ENCODE measurements at regions not wholly inside any gene's neighbourhood (a gene's known extent, or its start where the extent isn't known, plus 50 kb on each side); places are given as distances from the start of the nearest gene placed in this dataset.

- H3K4me3 ChIP-seq (ENCODE audit: low read depth in 1 of 2, low read length in 2 of 2): no peak overlapping the region
- no peak for ATAC-seq (ENCODE audit: insufficient read depth, low read depth)
- no peaks in the 10 kb centered on the region for H3K36me3 ChIP-seq (ENCODE audit: insufficient read depth, low read length)
- no peak overlapping the region for H3K27ac ChIP-seq (ENCODE audit: low read length)
- no peaks in the 10 kb centered on the region for H3K4me1 ChIP-seq (ENCODE audit: insufficient read depth, low read length)
- DNase-seq: no peak
- no peak overlapping the region for H3K9ac ChIP-seq (ENCODE audit: low read depth, low read length)
- H3K4me2 ChIP-seq (ENCODE audit: insufficient read depth, low read length): no peak overlapping the region
- H2AFZ ChIP-seq (ENCODE audit: low read depth, low read length): no peak overlapping the region
- no peaks in the 10 kb centered on the region for H3K79me2 ChIP-seq (ENCODE audit: insufficient read depth, low read length)
- H3K27me3 ChIP-seq (ENCODE audit: insufficient read depth, low read length, poor library complexity): no peaks in the 10 kb centered on the region
- TF ChIP-seq, protein P1, sequence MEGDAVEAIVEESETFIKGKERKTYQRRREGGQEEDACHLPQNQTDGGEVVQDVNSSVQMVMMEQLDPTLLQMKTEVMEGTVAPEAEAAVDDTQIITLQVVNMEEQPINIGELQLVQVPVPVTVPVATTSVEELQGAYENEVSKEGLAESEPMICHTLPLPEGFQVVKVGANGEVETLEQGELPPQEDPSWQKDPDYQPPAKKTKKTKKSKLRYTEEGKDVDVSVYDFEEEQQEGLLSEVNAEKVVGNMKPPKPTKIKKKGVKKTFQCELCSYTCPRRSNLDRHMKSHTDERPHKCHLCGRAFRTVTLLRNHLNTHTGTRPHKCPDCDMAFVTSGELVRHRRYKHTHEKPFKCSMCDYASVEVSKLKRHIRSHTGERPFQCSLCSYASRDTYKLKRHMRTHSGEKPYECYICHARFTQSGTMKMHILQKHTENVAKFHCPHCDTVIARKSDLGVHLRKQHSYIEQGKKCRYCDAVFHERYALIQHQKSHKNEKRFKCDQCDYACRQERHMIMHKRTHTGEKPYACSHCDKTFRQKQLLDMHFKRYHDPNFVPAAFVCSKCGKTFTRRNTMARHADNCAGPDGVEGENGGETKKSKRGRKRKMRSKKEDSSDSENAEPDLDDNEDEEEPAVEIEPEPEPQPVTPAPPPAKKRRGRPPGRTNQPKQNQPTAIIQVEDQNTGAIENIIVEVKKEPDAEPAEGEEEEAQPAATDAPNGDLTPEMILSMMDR (IDR thresholded peaks at IDR 0.05; ENCODE audit: borderline replicate concordance, extremely low read depth, low read length, poor library complexity, severe bottlenecking): no peak
- no peak for TF ChIP-seq EZH2 (IDR thresholded peaks at IDR 0.05; ENCODE audit: borderline replicate concordance, low read depth, low read length, severe bottlenecking)
- no peaks in the 10 kb centered on the region for H4K20me1 ChIP-seq (ENCODE audit: insufficient read depth, low read length)
- no peaks in the 10 kb centered on the region for H3K9me3 ChIP-seq (ENCODE audit: insufficient read depth, low read length, severe bottlenecking)
These were observed 602.0 kb downstream of the TBL1XR1 start for GRCh38 chr3:176595307-176595706.

- no peaks in the 10 kb centered on the region for H4K20me1 ChIP-seq (ENCODE audit: insufficient read depth, low read length)
These were observed 606.6 kb downstream of the TBL1XR1 start for GRCh38 chr3:176590722-176591121.

GRCh38 chr3:176587089-176587488 lies 610.2 kb downstream of the TBL1XR1 start:
- ATAC-seq (ENCODE audit: insufficient read depth, low read depth) (no peak), DNase-seq (no peak)
- Histone ChIP-seq H3K36me3 (ENCODE audit: insufficient read depth, low read length) (no peaks in the 10 kb centered on the region), H3K79me2 (ENCODE audit: insufficient read depth, low read length) (no peaks in the 10 kb centered on the region), H3K9ac (ENCODE audit: low read depth, low read length) (no peak overlapping the region), H4K20me1 (ENCODE audit: insufficient read depth, low read length) (no peaks in the 10 kb centered on the region), H3K4me3 (ENCODE audit: low read depth in 1 of 2, low read length in 2 of 2) (no peak overlapping the region), H3K4me1 (ENCODE audit: insufficient read depth, low read length) (no peaks in the 10 kb centered on the region), H3K4me2 (ENCODE audit: insufficient read depth, low read length) (no peak overlapping the region), H3K27ac (ENCODE audit: low read length) (no peak overlapping the region), H2AFZ (ENCODE audit: low read depth, low read length) (no peak overlapping the region), H3K9me3 (ENCODE audit: insufficient read depth, low read length, severe bottlenecking) (no peaks in the 10 kb centered on the region), H3K27me3 (ENCODE audit: insufficient read depth, low read length, poor library complexity) (no peaks in the 10 kb centered on the region)
- TF ChIP-seq, protein P1 (IDR thresholded peaks at IDR 0.05; ENCODE audit: borderline replicate concordance, extremely low read depth, low read length, poor library complexity, severe bottlenecking): no peak
- TF ChIP-seq EZH2 (IDR thresholded peaks at IDR 0.05; ENCODE audit: borderline replicate concordance, low read depth, low read length, severe bottlenecking): no peak

More at GRCh38 chr3:176590722-176591121, 606.6 kb downstream of the TBL1XR1 start:
- TF ChIP-seq EZH2 (IDR thresholded peaks at IDR 0.05; ENCODE audit: borderline replicate concordance, low read depth, low read length, severe bottlenecking): no peak
- TF ChIP-seq, protein P1 (IDR thresholded peaks at IDR 0.05; ENCODE audit: borderline replicate concordance, extremely low read depth, low read length, poor library complexity, severe bottlenecking): no peak
- ATAC-seq (ENCODE audit: insufficient read depth, low read depth): no peak
- H3K36me3 ChIP-seq (ENCODE audit: insufficient read depth, low read length): no peaks in the 10 kb centered on the region
- H3K4me1 ChIP-seq (ENCODE audit: insufficient read depth, low read length): no peaks in the 10 kb centered on the region
- H3K79me2 ChIP-seq (ENCODE audit: insufficient read depth, low read length): no peaks in the 10 kb centered on the region
- no peak overlapping the region for H3K27ac ChIP-seq (ENCODE audit: low read length)
- no peak overlapping the region for H3K9ac ChIP-seq (ENCODE audit: low read depth, low read length)
- DNase-seq: no peak
- H2AFZ ChIP-seq (ENCODE audit: low read depth, low read length): no peak overlapping the region
- H3K4me3 ChIP-seq (ENCODE audit: low read depth in 1 of 2, low read length in 2 of 2): no peak overlapping the region
- no peaks in the 10 kb centered on the region for H3K9me3 ChIP-seq (ENCODE audit: insufficient read depth, low read length, severe bottlenecking)
- no peaks in the 10 kb centered on the region for H3K27me3 ChIP-seq (ENCODE audit: insufficient read depth, low read length, poor library complexity)
- H3K4me2 ChIP-seq (ENCODE audit: insufficient read depth, low read length): no peak overlapping the region
